ENCODE measurements at regions not wholly inside any gene's neighbourhood (a gene's known extent, or its start where the extent isn't known, plus 50 kb on each side); places are given as distances from the start of the nearest gene placed in this dataset.

GRCh38 chr7:84781838-84782237, 405.0 kb downstream of the SEMA3D start:
- TF ChIP-seq BHLHE40 (IDR thresholded peaks at IDR 0.05; ENCODE audit: borderline replicate concordance in 1 of 2, low read depth in 2 of 2, low read length in 1 of 2) (no peak), SMC3 (IDR thresholded peaks at IDR 0.05; ENCODE audit: borderline replicate concordance, low read length) (no peak), TCF12 (IDR thresholded peaks at IDR 0.05; ENCODE audit: low read depth, low read length) (no peak), RELB (IDR thresholded peaks at IDR 0.05; ENCODE audit: low read depth) (no peak), POLR2AphosphoS2 (IDR thresholded peaks at IDR 0.05; ENCODE audit: low read depth, low read length) (no peak), EP300 (IDR thresholded peaks at IDR 0.05; ENCODE audit: borderline replicate concordance in 1 of 2, control insufficient read depth in 1 of 2, low read depth in 2 of 2, low read length in 2 of 2) (no peak), BACH1 (IDR thresholded peaks at IDR 0.05; ENCODE audit: borderline replicate concordance) (no peak)

Data from GM12878 (cell line).